Esophagus squamous epithelium (tissue), 4 donors: ENCODE measurements at regions not wholly inside any gene's neighbourhood (a gene's known extent, or its start where the extent isn't known, plus 50 kb on each side); places are given as distances from the start of the nearest gene placed in this dataset.

Experiments used
- CTCF ChIP-seq, 6 experiments: fragments of 450-650 bp in 4 of 6; fragments of 200-600 bp in 2 of 6; sonication (generic) in 2 of 6; IDR thresholded peaks; one replicate each; pipeline ENCODE4 v1.5.1; 2016 to 2019; ENCODE audit warnings: antibody characterized with exemption in 6 of 6, mild to moderate bottlenecking in 4 of 6, moderate library complexity in 4 of 6
- POLR2A ChIP-seq, 4 donors: fragments of 450-650 bp; IDR thresholded peaks; one replicate each; pipeline ENCODE4 v1.6.1; 2017; ENCODE audit warnings: antibody characterized with exemption in 4 of 4, mild to moderate bottlenecking in 4 of 4, moderate library complexity in 3 of 4

- TF ChIP-seq CTCF (IDR thresholded peaks at IDR 0.05) (no peak), POLR2A (IDR thresholded peaks at IDR 0.05) (no peak)
Observed at GRCh38 chr6:4661391-4661790, 114.8 kb upstream of the CDYL start.
